G401 (cell line): ENCODE measurements at regions not wholly inside any gene's neighbourhood (a gene's known extent, or its start where the extent isn't known, plus 50 kb on each side); places are given as distances from the start of the nearest gene placed in this dataset.

ENCODE experiments used
- DNase-seq: peaks from one replicate; pipeline ENCODE4 v3.0.0-alpha.2; 2015; ENCODE audit warnings: low spot score
- in situ Hi-C: cut with HindIII; loops from 2 replicates; pipeline ENCODE4 v1.10.0; 2016; ENCODE audit warnings: low sequenced_read_pairs, mixed read lengths

DNA sequence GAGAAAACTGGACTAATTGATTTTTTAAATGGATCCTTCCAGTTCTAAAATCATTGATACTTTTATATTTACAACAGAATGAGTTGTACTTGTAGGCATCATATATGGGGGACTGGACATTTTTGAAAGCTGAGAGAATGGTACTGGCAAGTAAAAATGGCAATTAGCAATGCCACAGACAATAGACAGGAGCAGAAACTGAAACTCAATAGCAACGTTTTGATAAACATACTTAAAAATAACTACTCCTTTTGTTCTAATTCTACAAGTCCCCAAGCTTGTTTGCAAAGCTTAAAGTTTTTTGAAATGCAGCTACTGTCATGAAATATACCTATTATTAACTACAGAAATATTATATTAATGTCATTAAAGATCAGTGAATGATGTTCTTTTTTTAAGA, 52.8 kb upstream of the FBXL7 start:
- in situ Hi-C loops = no loop called here
- no peak for DNase-seq

DNA sequence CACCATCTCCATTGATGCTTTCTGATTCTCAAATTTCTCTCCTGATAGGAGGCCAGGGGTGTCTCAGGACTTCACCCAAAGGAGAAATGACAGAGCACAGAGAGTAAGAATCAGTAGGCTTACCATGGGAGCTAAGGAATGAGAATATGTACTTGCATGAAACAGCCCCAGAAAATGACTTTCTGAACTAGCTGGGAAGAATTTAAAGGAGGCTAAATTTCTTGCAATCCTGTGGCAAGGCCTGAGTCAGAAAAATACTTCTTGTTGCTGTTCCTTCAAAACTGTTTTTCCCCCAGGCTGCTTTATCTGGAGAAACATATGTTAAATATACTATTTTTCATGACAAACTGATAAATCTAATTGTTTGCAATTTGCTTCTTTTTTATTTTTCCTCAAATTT, 53.4 kb upstream of the FBXL7 start:
- no peak for DNase-seq
- in situ Hi-C loops = no loop called here

DNA sequence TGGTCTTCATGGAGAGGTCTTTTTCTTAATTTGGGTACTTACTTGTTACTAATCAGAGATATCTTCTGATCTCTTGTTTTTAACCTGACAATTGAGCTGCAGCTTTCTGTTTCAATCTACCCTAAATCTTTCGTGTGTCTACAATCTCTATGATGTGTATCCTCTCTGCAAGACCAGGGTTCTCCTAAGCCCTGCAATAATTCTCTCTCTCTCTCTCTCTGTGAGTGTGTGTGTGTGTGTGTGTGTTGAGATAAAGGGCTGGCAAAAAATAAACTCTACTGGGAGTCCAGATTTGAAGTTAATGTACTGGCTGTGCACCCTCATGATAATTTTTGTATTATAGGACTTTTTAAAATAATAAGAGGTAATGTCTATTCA, 57.8 kb upstream of the FBXL7 start:
- in situ Hi-C loops = no loop called here
- DNase-seq = no peak

DNA sequence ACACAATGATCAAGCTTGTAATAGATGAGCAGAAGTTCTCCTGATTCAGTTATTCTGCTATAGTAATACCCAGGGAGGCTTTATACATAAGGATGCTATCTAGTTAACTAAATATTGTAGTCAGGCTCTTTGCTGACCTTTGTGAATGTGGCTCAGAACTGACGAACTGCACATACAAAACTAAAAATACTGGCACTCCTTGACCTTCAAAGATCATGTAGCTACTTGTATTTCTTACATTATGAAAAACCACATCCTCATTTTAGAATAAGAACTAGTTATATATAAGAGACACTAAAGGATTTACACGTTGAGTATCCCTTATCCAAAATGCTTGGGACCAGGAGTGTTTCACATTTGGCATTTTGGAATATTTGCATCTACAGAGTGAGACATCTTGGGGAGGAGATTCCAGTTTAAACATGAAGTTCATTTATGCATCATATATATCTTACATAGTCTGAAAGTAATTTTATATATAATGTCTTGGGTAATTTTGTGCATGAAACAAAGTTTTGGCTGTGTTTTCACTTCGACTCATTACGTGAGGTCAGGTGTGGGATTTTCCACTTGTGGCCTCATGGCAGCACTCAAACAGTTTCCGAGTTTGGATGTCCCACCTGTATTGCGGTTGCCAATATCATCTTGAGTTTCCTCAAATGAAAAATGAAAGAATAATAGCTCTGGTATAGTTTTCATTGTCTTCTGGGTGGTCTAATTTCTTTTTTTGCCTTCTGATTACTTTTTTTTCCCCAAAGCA, 58.4 kb upstream of the FBXL7 start:
- no peak for DNase-seq
- in situ Hi-C loops = no loop called here

DNA sequence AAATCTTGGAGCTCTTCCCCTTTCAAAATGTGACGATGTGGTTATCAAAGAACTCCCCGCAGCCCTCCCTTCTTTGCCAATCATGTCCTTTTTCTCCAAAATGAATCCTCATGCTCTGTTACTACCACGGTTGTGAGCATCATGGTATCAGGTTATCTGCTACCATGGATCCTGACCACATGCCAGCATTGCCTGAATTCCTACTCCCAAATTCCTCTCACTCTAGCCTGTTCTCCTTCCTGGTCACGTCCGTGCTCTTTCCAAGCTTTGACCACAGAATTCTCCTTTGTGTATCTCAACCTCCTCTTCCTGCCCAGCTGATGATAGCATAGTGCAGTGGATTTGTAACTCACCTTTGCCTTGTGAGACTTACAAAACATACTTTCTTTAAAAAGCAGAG, 59.5 kb upstream of the FBXL7 start:
- in situ Hi-C loops = no loop called here
- no peak for DNase-seq

DNA sequence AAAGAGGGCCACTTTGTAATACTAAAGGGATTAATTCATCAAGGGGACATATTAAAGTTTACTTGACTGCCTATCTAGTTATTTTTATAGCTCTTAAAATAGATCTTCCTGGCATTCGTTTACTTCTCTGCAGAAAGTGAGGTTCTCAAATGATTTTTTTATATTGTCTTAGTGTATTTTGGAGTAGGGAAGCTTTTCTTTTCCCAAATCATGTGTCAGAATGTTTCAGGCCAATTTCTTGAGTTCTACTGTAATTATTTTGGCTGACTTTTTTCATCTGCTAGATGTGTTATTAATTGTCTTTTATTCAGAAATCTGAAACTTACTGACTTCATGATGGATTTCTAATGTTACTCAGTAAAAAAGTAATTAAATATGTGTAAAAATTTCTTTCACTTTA, 60.2 kb upstream of the FBXL7 start:
- no peak for DNase-seq
- in situ Hi-C loops = no loop called here

DNA sequence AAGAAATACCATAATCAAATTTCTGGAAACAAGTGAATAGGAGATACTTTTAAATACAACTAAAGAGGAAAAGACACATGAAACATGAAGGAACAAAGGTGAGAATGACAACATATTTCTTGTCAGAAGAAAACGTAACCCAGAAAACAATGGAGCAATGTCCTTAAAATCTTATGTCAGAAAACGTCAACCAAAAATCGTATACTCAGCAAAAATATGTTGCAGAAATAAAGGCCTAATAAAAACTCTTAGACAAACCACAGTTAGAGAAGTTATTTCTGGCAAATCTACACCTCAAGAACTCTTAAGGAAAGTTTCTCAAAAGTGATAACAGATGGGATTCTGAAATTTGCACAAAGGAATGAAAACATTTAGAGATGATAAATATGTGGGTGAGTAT, 66.3 kb upstream of the FBXL7 start:
- in situ Hi-C loops = no loop called here
- DNase-seq = no peak

DNA sequence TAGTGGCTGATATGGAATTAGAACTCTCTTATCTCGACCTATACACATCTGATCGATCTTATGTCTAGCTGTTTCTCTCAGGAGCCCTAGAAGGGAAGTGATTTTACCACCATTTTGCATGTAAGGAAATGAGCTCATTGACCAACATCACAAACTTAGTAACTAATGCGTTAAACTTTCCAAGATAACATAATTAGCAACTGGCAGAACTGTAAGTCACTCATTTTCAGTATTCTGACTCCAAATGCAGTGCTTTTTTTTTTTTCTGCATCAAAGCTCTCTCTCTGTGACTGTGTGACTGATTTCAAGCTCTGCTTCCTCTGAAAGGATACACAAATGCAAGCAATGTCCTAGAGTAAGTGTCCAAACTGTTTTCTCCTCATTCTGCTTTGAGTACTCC, 68.1 kb upstream of the FBXL7 start:
- in situ Hi-C loops = no loop called here
- no peak for DNase-seq

DNA sequence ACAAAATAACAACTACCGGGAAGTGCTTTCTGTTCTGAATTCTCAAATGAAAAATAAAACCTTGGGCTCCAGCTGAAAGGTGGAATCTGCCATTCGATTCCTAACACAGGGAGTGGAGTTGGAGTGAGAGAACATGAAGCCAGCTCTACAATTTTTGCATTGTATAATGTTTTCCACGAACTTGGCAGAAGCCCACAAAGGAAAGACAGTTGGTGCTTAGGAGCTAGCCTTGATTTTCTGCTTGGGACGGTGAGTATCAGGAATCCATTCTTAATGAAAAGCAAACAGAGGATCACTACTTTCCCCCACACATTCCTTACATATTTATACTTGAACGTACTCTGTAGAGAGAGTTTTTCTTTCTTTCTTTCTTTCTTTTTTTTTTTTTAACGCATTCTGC, 74.2 kb upstream of the FBXL7 start:
- no peak for DNase-seq
- in situ Hi-C loops = no loop called here

DNA sequence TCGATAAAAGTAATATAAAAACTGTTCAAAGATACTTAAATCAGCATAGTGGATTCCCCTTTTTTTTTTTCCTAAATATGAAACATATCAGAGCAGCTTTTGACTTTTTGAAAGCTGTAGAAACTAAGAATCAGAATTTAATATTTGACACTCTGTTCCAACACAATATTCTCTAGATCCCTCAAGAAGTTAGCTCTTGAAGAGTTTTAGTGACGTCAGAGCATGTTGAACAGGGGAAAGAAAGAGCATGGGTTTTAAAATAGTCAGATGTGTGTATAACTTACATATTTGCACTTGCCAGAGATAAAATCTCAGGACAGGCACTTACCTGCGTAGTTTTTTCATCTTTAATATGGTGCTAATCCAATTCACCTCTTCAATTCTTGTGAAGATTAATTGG, 75.2 kb upstream of the FBXL7 start:
- in situ Hi-C loops = no loop called here
- DNase-seq = no peak

DNA sequence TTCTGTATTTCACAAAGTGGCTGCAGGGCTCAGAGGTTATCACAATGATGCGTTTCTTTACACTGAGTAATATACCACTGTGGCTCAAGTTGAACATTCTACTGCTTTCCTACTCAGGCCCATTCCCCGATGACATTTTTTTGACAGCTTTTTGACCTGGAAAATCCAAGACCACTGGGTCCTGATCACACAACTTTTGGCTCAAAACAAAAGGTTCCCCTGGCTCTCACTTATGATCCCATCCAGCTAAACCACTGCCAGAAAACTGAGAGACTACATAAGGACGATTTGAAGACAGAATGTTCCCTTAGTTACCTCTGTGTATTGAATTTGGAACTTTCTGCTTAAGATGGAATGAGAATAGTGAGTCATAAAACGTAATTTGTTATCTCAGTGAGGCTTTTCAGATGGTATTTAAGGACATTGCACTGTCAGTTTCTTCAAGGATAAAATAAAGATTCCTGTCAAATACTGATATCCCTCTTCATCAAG, 78.0 kb upstream of the FBXL7 start:
- in situ Hi-C loops = no loop called here
- DNase-seq = peak; percentile 4

DNA sequence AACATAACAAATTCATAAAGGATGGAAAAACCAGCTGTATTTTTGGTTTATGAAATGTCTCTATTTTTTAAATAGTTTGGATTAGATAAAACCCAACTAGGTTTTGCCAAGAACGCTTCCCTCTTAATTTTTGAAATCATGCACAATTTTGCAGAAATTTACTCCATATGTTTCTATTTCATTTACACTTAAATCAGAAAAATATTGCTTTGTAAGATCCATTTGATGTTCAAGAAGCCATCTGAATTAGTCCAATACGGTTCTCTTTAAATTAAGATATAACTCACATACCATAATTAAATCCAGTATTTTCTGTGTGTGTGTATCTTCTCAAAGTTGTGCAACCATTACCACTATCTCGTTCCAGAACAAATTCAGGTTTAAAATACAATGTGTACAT, 78.6 kb upstream of the FBXL7 start:
- in situ Hi-C loops = no loop called here

DNA sequence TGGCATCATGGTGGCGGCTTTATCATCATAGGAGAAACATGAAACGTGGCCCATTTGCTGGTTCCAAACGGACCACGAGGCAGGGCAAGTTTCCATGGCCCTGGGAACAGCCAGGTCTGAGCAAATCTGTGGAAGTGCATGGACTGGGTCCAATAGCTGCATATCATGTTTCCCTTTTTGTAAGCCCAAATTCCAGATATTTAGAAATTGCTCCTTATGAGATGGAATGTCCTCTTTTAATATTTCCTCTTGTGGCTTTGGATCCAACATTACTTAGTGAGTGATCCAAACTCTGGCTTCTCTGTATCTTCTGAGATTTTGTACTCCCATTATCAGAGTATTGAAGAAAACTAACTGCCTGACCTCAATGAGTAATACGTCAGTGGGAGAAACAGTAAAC, 79.8 kb upstream of the FBXL7 start:
- DNase-seq = no peak
- in situ Hi-C loops = no loop called here

More for the DNA sequence above, 78.6 kb upstream of the FBXL7 start:
- DNase-seq = no peak

DNA sequence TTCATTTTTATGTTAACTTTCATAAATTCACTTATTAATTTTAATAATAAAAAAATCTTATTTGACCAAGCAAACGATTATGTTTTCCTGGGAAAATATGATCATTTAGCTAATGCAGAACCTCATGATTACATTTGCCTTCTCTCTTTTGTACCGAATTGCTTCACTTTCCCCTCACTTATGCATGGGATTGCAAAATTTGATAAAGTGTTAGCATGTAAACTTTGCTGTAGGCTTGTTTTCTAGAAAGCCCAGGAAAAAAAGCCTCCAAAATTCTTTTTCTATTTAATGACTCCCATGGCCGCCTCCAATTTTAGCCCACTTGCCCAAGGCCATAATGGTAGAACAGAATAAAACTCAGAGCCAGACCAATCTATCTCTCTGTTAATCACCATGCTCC, 82.8 kb upstream of the FBXL7 start:
- no peak for DNase-seq
- in situ Hi-C loops = no loop called here

DNA sequence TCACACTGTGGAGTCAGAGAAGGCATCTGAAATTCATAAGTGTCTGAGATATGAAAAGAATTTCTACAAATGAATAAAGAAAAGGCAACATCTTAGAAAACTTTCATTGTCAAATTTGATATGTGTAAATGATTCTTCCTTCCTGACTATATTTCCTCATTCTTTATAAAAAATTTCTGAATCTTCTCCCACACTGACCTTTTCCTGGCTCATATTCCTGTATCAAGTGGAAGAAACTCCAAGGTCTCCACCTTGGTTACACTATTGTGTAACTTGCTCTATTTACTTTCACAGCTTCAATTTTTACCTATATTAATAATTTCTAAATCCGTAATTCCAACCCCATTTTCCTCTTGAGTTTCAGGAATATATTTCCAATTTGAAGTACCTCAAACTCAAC, 93.5 kb upstream of the FBXL7 start:
- in situ Hi-C loops = no loop called here
- no peak for DNase-seq

DNA sequence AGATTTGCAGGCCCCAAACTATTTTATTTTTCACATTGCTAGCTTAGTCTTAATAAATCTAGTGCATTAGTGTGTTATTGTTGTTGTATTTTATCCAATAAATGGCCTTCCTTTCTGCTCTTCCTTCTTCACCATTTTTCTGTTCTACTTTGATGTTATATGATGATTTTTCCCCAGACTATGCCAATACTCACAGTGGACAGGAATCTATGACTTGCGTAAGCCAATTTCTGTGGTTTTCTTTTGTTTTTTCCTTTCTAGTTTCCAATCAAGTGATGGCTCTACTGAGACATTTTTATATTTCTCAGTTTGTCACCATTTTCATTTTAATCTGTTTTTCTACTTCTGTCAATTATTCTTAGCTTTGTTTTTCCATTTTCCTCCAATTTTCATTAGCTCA, 106.8 kb upstream of the FBXL7 start:
- in situ Hi-C loops = no loop called here
- DNase-seq = no peak

DNA sequence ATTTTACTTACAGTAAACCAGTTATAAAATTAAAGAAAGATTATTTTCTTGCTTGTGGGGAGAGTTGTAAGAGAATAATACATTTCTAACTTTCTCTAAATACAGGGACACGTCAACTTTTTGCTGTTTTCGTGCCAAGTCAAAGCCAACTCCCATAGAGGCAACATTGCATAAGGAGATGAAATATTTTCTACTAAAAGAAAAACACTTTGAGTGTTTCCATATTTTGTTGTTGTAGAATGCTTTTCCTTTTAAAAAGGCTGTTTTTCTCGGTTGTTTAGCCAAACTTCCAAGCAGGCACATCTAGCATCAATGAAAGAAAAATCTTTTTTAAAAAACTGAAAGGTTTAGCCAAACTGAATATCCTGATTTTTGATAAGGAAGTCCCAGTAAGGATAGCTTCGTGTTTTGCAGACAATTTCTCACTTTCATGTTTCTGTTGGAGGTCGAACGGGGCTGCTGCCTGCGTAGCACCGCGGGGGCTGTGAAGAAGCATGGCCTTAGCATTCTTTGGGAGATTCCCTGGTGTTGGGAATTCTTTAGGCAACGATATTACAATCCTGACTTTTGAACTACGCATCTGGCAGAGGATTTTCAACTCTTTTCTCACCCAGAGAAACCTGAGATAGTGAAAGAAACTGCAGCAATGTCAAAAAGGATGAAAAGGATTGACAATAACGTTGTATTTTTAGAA, 108.1 kb upstream of the FBXL7 start:
- no peak for DNase-seq
- in situ Hi-C loops = no loop called here

DNA sequence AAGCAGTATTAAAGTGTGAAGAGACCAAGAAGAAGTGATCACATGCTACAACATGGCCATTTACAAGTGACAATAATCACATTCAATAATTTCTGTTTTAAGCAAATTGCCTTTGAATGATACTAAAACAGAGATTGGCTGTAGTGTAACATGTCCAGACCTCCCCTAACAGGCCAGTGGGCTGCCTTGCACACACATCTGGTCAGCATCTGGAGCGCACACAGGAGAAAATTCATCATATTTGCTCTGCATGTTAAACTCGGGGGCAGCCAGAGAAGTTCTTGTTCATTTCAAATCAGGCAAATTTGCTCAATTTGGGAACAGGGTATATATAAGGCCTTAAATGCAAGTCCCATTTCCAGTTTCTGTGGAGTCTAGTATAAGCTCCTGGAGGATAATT, 111.1 kb upstream of the FBXL7 start:
- in situ Hi-C loops = no loop called here
- DNase-seq = no peak

DNA sequence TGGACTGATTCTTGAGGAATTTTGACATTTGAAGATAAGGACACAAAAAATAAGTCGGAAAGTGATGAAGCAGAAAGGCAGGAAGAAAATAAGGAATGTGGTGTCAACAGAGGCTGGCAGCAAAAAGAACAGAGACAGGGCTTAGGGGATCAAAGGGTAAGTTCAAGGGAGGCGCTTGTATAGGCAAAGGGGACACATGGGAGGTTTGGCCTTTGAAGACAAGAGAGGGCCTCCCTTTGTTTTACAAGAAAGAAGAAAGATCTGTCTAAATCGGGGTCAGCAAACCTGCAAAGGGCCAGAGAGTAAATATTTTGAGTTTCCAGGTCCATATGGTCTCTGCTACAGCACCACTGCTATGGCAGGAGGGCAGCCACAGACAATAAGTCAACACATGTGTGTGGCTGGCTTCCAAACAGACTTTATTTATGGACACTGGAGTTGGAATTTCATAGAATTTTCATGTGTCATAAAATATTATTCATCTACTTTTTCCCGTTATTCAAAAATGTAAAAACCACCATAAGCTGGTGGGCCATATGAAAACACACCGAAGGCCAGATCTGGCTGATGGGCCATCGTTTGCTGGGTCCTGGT, 112.0 kb upstream of the FBXL7 start:
- no peak for DNase-seq
- in situ Hi-C loops = no loop called here

DNA sequence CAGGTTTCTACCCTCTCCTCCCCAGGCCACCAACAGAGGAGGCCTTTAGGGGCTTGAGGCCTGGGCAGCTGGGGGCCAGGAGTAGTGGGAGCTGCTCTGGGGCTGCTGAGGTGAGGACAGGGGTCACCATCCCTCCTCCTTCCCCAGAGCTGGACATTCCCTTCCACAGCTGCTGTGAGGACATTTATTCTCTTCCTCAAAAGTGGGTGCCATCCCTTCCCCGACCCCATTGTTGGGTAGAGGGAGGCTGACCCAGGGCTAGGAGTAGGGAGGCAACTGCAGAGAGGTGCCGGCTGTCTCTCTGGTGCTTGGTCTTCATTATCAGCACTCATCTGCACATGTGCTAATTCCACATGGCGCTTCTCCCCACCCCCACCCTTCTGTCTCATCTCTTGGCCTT, 113.9 kb upstream of the FBXL7 start:
- no peak for DNase-seq
- in situ Hi-C loops = no loop called here

DNA sequence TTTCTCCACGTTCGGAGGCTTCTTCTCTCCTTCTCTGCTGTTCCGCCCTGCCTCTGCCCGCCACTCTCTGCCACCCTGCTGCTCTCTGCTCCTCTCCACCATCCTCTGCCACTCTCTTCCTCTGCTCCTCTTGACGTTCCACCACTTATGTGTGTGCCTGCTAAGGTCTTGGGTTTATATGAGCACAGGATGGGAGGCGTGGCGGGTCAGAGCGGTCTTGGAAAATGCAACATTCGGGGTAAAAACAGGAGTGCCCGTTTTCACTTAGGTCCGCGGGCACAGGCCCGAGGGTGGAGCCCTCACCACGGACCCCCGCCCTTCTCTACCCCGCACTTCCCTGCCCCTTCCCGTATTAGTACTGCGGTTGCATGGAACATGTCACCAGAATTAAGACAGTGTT, 114.4 kb upstream of the FBXL7 start:
- DNase-seq = no peak
- in situ Hi-C loops = no loop called here
